ENCODE measurements at regions not wholly inside any gene's neighbourhood (a gene's known extent, or its start where the extent isn't known, plus 50 kb on each side); places are given as distances from the start of the nearest gene placed in this dataset.
"Not testable (repeated sequence)": the region's sequence is repeated elsewhere in the genome, so short reads cannot be mapped to it uniquely, and the experiment has no call there.

DNA sequence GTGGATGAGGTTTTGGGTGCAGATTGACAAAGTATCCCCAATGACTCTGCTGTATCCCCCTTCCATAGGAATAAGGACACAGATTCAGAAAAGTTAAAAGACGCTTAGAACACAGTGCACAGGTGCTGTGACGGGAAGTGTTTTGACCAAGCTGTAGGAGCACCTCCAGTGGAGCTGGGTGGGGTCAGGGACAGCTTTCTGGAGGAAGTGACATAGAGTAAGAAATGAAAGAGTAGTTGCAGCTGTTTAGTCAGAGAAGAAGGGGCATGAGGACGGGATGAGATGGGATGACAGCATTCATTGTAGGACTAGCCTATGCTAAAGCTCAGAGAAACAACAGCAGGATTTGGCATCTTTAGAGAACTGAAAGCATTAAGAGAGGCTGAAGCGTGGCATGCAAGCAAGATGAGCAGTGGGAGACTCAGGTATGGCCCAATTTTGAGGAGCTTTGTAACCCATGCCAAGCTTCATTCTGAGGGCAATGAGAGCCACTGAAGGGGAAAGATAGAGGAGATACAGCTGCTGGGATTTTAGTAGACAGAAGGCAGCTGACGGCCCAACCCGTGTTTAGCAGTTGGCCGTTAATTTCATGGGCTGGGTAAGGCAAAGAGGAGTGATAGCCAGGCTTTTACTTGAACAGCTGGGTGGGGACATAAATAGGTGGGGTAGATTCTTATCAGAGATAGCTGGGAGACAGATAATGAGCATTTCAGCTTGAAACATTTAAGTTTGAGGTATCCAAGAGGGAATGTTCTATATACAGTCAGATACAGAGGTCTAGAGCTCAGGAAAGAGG is 131.8 kb upstream of the KRAS start:
- no peak for DNase-seq

DNA sequence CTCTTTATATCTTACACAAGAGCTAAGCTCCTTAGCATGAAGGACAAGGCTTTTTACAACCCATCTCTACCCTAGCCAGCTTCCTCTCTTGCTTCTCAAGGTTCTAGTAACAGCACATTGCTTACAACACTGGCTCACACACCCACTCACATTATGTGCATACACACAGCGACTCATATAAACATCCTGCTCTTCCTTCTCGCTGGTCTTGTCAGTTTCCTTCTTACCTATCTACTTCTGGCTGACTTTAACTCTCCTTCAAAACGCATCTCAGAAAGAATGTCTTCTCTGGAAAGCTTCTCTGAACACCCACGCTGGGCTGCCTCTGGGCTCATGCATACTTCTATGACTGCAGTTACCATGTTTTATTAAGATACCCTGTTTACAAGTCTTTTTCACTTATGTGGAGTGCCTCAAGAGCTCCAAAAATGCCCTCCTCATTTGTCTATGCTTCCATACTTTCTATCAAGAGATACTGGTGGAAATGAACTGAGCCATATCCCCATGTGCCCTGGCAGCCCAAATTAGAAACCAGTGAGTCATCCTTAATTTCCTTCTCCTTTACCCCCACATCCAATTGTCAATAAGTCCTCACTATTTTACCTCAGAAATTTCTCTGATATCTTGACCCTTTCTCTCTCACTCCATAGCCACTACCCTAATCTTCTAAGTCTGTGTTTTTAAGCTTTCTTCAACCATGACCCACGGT is 126.9 kb upstream of the KRAS start:
- DNase-seq = peak; percentile 25

DNA sequence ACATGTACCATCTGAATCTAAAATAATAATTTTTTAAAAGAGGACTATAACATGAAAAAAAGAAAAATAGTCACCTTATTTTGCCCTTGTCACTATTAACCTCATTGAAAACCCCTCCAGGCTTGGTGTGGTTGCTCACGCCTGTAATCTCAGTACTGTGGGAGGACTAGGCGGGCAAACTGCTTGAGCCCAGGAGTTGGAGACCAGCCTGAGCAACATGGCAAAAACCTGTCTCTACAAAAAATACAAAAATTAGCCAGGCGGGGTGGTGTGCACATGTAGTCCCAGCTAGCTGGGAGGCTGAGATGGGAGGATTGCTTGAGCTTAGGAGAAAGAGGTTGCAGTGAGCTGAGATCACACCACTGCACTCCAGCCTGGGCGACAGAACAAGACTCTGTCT is 126.3 kb upstream of the KRAS start:
- no peak for DNase-seq

DNA sequence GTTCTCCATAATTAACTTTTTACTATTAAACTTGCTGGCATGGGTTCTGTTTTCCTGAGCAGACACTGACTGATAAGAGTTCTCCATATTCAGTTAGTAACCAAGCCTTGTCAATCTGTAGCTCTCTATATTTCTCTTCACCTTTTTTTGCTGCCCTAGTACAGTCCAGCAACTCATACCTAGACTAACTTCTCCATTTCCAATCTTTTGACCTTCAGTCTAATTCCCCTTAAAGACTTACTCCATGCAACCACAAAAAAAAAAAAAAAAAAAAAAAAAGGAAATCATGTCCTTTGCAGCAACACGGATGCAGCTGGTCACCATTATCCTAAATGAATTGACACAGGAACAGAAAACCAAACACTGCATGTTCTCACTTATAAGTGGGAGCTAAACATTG is 125.7 kb upstream of the KRAS start:
- no peak for DNase-seq

DNA sequence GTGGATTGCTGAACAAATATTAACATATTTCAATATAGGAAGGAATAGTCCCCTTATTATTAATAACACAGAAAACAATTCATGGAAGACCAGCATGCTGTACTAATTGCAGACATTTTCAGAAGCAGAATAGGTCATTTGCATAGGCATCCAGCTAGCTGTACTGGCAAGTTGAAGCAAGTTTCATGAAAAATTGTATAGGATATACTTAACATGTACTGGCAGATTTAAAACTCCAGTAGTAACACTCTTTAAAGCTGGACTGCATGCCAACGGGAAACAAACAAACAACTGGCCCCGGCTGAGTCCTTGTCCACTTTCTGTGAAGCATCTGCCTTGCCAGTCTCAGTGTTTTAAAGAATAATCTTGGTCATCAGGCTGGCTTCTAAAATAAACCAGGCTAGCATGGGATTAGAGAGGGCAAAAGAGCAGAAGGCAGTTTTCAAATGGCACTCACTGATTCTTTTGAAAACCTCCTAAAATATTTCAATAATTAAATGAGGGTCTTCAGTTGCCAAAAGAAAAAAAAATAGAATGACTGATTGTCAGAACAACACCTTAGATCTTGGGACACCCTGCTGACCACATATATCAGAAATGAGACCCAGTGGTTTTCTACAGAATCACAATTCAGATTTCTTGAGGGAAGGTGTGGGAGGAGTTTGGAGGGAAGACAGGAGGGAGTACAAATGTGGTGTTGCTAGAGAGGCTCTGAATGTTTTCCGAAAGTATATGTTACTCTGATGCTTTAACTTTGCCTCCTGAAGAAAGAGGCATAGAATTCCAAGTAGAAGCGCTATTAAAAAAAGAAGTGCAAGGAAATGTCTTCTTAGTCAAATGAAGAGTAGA is 122.5 kb upstream of the KRAS start:
- no peak for DNase-seq

DNA sequence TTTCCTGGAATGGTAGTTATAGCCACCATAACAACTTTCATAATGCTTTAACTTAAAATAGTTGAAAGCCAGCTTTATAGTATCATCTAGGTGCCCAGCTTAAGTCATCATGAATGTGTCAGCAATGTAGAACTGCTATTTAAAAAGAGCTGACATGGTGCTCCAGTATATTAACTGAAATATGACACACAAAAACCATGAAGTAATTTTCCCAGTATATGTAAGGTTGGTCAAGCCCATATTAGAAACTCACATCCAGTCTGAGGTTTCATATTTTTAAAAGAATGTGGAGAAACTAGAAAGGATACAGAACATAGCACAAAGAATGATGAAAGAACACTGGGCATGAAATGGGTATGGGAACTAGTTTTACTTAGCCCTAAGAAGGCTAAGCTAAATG is 121.3 kb upstream of the KRAS start:
- DNase-seq = no peak

DNA sequence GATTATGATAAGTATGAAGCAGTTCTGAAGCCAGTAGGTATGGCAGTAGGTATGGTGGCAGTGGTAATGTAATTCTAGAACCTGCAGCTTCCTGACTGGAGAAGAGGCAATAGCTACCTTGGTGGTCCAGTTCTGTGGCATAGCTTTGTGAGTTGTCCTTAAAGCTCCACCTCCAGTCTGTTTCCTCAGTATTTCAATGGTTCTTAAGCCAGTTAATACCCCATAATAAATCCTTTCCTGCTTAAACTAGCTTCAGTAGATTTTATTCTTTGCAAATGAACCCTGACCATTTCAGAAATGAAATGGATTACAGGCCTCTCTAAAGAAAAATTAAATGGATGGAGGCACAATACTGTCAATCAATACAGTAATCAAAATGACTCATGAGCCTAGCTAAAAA is 117.8 kb upstream of the KRAS start:
- DNase-seq = no peak

DNA sequence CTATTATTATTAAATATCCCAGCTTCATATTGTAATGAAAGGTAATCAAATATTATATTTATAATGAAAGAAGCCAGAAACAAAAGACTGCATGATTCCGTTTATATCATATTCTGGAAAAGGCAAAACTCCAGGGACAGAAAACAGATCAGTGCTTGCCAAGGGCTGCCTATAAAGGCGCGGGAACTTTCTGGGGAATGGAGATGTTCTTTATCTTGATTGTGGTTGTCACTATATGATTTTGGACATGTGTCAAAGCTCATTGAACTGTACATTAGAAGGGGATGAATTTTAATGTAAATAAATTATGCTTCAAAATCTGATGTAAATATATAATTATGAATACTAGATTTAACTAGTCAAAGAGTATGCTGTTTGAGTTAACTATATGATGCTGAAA is 115.4 kb upstream of the KRAS start:
- DNase-seq = no peak

DNA sequence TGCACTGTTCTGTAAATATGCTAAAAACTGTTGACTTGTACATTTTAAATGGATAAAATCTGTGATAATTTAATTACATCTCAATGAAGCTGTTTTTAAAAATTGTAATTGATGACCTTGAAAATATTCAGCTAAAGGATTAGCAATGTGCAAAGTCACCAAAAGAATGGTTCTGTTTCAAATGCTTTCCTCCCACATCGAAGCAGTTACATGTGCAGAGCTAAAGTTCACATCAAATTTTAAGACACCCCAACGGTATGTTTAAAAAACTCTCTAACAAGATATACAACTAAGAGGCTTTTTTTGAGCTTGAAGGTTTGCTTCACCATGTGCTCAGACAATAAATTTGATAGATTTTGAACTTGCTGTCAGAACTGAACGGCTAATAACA is 114.6 kb upstream of the KRAS start:
- no peak for DNase-seq

DNA sequence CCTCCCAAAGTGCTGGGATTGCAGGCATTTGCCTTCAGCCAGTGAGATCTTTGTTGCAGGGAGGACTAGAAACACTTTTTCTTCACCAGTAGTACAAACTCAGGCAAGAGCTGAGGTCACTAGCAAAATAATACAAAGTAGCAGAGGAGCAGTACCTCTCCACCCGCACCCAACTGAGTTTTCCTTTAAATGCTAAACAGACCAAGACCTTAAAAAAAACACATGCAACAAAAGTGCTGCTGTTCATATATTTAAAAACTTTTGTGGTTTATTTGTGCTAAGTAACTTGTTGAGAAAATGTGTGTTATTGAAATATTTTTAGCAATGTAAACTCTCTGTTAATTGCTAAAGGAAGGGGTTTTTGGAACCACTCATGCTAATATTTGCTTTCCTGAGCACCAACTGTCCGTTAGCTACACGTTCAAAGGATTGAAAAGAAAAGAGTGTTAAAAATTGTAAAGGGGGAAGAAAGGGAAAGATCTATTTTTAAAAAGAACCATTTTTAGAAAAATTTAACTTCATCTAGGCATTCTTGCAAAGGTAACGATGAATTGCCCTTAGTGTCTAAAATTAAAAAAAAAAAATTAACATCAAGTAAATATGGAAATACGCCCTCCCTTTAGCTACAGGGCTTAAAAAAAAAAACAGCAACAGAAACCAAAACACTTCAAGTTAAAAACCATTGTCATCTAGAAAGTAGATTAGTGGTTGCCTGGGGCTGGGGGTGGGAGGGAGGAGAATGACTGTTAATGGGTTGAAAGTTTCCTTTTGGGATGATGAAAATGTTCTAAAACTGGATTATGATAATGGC is 114.0 kb upstream of the KRAS start:
- no peak for DNase-seq

DNA sequence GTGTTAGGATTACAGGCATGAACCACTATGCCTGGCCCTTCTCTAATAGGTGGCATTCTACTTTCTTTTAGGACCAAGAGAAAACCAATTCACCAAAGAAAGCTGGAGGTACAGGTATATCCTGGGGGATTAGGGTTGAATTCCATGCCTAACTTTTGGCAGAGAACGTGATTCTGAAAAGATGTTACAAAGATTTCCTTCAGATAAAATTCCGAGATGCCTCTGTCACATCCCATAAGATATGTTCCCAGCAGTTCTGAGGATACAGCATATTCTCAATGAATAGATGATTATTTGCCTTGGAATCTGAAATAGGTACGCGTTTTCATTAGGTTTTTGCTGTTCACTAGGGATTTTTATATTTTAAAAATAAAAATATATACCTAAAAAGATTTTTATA is 111.9 kb upstream of the KRAS start:
- no peak for DNase-seq

DNA sequence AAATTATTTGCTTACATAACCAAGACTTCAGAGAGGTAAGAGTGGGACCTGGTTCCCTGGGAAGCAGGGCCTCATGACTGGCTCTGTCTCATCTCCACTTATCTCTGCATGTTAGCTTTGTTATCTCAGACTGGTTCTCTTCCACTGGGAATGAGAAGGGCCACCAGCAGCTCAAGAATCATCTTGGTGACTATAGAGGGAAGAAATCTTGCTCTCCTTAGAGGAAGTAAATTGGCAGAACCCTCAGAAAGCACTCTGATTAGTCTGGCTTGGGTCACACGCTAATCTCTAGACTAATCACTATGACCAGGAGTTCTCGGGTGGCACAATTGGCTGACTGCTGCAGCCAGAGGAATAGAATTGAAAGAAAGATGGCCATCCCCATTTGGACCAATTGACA is 110.8 kb upstream of the KRAS start:
- no peak for DNase-seq

DNA sequence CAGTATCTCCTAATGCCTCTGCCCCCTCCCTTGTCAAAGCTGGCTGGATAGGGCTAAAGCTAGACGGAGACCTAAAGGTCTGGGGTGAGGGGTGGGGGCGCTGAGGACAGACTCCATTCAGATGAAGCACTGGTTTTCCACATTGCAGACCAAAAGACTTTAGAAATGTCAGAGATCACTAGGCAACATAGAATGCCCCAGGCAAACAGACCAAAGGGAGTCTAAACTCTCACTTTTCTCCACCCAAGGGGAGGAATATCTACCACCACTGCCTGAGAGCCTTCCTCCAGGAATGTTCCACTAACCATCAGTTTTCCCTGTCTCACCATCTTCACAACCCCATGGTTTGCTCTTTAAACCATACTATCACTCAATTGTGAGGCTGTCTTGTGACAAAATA is 106.9 kb upstream of the KRAS start:
- no peak for DNase-seq

DNA sequence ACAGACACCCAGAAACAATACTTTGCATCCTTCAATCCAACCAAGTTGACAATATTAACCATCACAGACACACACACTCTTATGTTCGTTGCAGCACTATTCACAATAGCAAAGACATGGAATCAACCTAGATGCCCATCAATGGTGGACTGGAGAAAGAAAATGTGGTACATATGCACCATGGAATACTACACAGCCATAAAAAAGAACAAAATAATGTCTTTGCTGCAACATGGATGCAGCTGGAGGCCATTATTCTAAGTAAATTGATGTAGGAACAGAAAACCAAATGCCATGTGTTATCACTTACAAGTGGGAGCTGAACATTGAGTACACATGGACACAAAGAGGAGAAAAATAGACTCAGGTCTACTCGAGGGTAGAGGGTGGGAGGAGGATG is 102.2 kb upstream of the KRAS start:
- not testable (repeated sequence) for DNase-seq

DNA sequence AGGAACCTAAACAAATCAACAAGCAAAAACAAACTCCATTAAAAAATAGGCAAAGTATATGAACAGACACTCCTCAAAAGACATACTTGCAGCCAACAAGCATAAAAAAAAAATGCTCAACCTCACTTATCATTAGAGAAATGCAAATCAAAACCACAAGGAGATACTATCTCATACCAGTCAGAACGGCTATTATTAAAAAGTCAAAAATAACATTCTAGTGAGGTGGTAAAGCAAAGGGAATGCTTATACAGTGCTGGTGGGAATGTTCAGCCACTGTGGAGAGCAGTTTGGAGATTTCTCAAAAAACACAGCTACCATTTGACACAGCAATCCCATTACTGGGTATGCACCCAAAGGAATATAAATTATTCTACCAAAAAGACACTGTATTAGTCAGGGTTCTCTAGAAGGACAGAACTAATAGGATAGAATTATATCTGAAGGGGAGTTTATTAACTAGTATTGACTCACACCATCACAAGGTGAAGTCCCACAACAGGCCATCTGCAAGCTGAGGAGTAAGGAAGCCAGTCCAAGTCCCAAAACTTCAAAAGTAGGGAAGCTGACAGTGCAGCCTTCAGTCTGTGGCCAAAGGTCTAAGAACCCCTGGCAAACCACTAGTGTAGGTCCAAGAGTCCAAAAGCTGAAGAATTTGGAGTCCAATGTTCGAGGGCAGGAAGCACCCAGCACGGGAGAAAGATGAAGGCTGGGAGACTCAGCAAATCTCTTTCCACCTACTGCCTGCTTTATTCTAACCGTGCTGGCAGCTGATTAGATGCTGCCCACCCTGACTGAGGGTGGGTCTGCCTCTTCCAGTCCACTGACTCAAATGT is 101.6 kb upstream of the KRAS start:
- DNase-seq = no peak

DNA sequence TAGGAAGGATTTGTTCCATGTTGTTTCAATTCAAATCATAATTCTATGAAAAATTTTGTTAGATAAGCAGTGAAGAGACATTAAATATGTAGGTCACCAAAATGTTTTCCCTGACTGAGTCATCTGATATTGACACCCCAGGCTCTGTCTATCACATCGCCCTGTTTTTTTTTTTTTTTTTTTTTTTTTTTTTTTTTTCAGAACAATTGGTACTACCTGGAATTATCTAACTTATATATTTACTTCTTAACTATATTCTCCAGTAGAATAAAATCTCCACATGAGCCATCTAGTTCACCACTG is 97.8 kb upstream of the KRAS start:
- no peak for DNase-seq

DNA sequence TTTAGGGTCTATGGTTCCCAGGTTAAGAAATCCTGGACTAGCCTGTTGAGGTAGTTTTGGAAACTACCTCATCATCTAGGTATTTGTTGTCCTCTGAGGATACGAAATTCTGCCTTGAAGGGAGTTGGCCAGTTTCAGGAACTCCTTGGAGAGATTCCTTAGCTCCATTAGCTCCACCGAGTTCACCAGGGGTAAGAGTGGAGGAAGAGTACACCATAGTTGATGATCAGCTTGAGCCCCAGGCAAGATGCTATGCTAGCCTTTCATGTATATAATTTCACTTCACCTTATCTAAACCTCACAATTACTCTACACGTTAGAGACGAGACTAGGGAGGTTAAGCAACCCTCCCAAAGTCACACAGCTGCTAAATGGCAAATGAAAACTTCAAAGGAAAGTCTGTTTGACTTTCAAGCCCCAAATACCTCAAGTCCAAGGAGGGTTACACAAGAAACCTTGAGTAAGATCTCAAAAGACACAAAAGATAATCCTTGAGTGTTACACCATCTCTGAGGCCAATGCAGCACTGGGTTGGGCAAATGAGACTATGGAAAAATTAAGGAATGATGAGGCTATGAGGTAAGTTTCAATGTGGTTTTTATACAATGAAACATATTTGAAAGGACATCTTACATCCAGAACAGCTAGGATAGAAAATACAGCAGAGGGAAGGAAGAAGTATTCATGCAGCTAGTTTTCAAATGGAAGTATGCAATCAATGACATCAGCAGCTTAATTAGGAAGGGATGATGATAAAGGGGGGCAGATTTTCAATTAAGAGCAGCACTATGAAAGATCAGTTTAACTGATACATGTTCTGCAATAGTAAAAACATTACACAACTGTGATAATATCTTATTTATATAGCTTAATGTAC is 97.2 kb upstream of the KRAS start:
- DNase-seq = no peak

DNA sequence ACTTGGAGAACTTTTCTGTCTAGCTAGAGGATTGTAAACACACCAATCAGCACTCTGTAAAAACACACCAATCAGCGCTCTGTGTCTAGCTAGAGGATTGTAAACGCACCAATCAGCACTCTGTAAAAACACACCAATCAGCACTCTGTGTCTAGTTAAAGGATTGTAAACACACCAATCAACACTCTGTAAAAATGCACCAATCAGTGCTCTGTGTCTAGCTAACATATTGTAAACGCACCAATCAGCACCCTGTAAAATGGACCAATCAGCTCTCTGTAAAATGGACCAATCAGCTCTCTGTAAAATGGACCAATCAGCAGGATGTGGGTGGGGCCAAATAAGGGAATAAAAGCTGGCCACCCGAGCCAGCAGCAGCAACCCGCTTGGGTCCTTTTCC is 91.1 kb upstream of the KRAS start:
- not testable (repeated sequence) for DNase-seq

DNA sequence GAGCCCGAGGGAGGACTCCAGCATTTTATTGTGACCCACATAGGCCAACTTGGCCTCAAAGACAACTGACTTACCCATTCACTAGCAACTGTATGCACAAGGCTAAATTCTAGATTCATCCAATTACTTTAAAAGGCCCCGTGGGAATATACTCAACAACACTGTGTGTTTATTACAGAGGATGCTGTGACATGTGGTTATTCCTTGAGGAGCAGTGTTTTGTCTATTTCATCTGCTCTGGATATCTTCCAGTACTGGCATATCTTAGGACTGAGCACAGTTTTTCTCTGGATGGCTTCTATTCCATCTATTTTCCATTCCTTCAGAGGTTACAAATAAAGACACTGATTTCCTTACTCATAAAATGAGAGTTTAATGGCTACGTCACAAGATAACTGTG is 87.2 kb upstream of the KRAS start:
- DNase-seq = no peak

DNA sequence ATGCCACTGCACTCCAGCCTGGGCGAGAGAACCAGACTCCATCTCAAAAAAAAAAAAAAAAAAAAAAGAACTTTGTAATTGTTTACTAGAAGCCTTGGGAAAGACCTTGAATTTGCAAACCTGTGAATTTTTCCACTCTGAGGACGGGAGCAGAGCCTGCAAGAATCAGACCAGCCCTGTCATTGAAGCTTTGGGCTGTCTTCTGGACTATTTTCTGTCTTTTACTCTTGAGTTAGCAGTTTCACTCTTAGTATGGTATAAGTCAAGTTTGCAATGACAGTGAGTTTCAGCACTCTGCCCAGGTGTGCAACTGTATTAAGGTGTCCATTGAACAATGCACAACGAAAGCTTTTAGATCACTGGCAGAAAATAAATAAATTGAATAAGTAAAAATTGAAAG is 81.4 kb upstream of the KRAS start:
- DNase-seq = no peak

DNA sequence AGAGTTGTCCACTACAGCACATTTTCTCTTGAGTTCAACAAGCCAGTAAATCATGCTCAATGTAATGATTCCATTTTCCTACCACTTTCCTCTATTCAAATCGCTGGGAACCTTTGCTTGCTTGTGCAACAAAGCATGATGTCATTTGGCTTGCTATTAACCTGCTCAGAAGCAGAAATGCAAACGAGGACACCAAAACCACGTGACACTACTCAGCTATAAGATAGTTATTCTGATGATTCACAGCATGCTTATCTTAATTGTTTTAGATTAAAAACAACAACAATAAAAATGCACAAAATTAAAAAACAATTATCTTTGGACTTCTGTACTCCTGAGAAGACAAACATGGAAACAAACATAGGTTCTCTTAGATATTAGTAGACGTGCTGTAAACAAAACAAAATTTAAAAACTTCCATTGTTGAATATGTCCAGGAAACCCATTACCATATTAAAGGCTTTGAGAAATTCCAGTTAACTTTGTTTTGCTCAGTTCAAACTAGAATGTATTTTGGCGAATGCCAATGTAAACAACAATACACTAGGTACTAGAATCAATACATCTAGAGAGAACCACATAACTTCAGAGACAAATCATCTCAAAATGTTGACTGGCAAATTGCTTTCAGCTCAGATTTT is 77.5 kb upstream of the KRAS start:
- no peak for DNase-seq
